ENCODE measurements at regions not wholly inside any gene's neighbourhood (a gene's known extent, or its start where the extent isn't known, plus 50 kb on each side); places are given as distances from the start of the nearest gene placed in this dataset.

DNA sequence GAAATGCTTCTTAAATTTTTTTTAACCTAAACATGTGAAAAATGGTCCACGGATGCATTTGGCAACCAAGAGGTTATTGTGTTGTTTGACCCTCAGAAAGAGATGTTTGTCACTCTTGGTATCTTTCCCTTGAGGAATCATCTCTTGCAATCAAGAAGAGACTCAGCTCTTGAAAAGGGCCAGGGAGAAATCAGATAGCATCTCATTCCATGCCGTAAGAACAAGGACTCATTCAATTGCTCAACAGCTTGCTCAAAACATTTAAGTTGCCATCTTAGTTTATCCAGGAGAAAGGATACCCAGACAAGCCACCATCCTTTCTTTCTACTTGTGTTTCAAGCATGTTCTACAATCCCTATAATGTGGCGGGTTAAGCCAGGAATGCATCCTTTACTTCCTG, 209.5 kb upstream of the LNX1 start:
- TF ChIP-seq, protein P1, sequence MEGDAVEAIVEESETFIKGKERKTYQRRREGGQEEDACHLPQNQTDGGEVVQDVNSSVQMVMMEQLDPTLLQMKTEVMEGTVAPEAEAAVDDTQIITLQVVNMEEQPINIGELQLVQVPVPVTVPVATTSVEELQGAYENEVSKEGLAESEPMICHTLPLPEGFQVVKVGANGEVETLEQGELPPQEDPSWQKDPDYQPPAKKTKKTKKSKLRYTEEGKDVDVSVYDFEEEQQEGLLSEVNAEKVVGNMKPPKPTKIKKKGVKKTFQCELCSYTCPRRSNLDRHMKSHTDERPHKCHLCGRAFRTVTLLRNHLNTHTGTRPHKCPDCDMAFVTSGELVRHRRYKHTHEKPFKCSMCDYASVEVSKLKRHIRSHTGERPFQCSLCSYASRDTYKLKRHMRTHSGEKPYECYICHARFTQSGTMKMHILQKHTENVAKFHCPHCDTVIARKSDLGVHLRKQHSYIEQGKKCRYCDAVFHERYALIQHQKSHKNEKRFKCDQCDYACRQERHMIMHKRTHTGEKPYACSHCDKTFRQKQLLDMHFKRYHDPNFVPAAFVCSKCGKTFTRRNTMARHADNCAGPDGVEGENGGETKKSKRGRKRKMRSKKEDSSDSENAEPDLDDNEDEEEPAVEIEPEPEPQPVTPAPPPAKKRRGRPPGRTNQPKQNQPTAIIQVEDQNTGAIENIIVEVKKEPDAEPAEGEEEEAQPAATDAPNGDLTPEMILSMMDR (IDR thresholded peaks at IDR 0.05; ENCODE audit: low read depth, low read length, missing control alignments): no peak
- Histone ChIP-seq H3K36me3 (replicated peaks) (no peaks in the 10 kb centered on the region), H3K27ac (no peak overlapping the region), H3K27me3 (replicated peaks) (no peaks in the 10 kb centered on the region), H3K4me3 (ENCODE audit: low read depth, low read length) (no peak overlapping the region)
- no peak for DNase-seq
- in situ Hi-C loops (cut with HindIII; ENCODE audit: low pct_ligation_motif_present, low sequenced_read_pairs): no loop called here

- H3K36me3 ChIP-seq (replicated peaks): no peaks in the 10 kb centered on the region
- no peak overlapping the region for H3K4me3 ChIP-seq (ENCODE audit: low read depth, low read length)
- no peak overlapping the region for H3K27ac ChIP-seq
- DNase-seq: no peak
- TF ChIP-seq, protein P1 (IDR thresholded peaks at IDR 0.05; ENCODE audit: low read depth, low read length, missing control alignments): no peak
- in situ Hi-C loops (cut with HindIII; ENCODE audit: low pct_ligation_motif_present, low sequenced_read_pairs): no loop called here
- no peaks in the 10 kb centered on the region for H3K27me3 ChIP-seq (replicated peaks)
Measured at GRCh38 chr4:53793096-53793495, 201.8 kb upstream of the LNX1 start.

DNA sequence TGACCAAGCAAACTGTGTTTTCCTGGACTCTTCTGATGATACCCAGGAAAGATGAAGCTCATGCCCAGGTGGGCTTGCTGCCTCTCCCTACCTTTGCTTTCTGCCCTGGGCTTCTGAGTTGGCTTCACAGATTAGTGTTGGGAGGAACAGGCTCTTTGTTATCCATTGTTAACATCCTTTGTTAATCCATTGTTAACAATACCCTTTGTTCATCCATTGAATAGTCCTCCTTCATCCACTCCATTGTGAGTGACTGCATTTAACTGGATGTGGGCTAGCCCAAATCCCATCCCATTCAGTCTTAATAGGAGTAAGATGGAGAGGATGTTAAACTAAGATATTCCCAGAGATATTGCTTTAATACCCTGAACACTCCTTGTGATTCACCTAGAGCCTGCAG, 199.0 kb upstream of the LNX1 start:
- Histone ChIP-seq H3K27ac (no peak overlapping the region), H3K4me3 (ENCODE audit: low read depth, low read length) (no peak overlapping the region), H3K36me3 (replicated peaks) (no peaks in the 10 kb centered on the region), H3K27me3 (replicated peaks) (no peaks in the 10 kb centered on the region)
- TF ChIP-seq, protein P1 (IDR thresholded peaks at IDR 0.05; ENCODE audit: low read depth, low read length, missing control alignments): no peak
- in situ Hi-C loops (cut with HindIII; ENCODE audit: low pct_ligation_motif_present, low sequenced_read_pairs): no loop called here
- no peak for DNase-seq

DNA sequence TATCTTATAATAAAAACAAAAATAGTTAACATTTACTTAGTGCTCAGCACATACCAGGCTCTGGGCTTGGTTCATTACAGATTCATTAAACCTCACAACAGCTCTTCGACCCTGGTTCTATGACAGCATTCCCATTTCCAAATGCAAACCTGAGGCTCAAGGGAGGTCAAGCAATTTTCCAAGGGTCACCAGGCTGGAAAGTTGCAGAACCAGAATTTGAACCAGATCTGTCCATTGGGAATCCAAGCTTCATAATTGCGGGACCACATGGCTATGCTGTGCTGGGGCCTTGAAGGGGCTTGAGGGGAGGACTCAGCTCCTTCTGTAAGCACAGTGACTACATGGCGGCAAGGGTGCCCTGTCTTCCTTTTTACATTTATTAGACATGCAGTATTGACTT, 197.3 kb upstream of the LNX1 start:
- TF ChIP-seq, protein P1 (IDR thresholded peaks at IDR 0.05; ENCODE audit: low read depth, low read length, missing control alignments): no peak
- no peaks in the 10 kb centered on the region for H3K27me3 ChIP-seq (replicated peaks)
- in situ Hi-C loops (cut with HindIII; ENCODE audit: low pct_ligation_motif_present, low sequenced_read_pairs): no loop called here

GRCh38 chr4:53788011-53788410, 196.7 kb upstream of the LNX1 start:
- Histone ChIP-seq H3K4me3 (ENCODE audit: low read depth, low read length) (no peak overlapping the region), H3K36me3 (replicated peaks) (no peaks in the 10 kb centered on the region), H3K27me3 (replicated peaks) (no peaks in the 10 kb centered on the region), H3K27ac (no peak overlapping the region)
- TF ChIP-seq, protein P1 (IDR thresholded peaks at IDR 0.05; ENCODE audit: low read depth, low read length, missing control alignments): no peak
- in situ Hi-C loops (cut with HindIII; ENCODE audit: low pct_ligation_motif_present, low sequenced_read_pairs): no loop called here
- DNase-seq: no peak

More for the DNA sequence above, 197.3 kb upstream of the LNX1 start:
- H3K4me3 ChIP-seq (ENCODE audit: low read depth, low read length): no peak overlapping the region
- DNase-seq: no peak
- H3K36me3 ChIP-seq (replicated peaks): no peaks in the 10 kb centered on the region
- no peak overlapping the region for H3K27ac ChIP-seq

DNA sequence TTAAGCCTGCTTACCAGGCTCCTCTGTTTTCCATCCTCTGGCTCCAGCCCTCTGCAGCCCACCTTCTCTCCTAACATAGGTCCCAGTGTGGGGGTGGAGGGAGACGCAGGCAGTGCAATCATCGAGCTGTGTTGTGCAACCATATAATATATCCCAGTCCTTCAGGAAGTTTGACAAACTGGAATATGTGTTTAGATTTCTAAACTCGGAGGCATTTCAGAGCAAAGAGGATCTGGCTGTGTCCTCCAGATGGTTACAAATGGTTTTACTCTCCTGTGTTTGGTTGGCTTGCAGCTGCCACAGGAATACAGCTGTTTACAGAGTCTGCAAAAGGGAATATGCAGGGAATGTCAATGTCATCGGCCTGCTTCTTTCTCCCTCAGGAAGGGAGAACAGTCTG, 195.3 kb upstream of the LNX1 start:
- DNase-seq: no peak
- in situ Hi-C loops (cut with HindIII; ENCODE audit: low pct_ligation_motif_present, low sequenced_read_pairs): no loop called here
- TF ChIP-seq, protein P1 (IDR thresholded peaks at IDR 0.05; ENCODE audit: low read depth, low read length, missing control alignments): no peak
- H3K27ac ChIP-seq: no peak overlapping the region
- H3K27me3 ChIP-seq (replicated peaks): no peaks in the 10 kb centered on the region
- H3K36me3 ChIP-seq (replicated peaks): no peaks in the 10 kb centered on the region
- no peak overlapping the region for H3K4me3 ChIP-seq (ENCODE audit: low read depth, low read length)

Data from brain microvascular endothelial cell (primary cell).